ENCODE measurements at regions not wholly inside any gene's neighbourhood (a gene's known extent, or its start where the extent isn't known, plus 50 kb on each side); places are given as distances from the start of the nearest gene placed in this dataset.
"Not testable (repeated sequence)": the region's sequence is repeated elsewhere in the genome, so short reads cannot be mapped to it uniquely, and the experiment has no call there.

- not testable (repeated sequence) for H3K4me3 ChIP-seq (ENCODE audit: low read depth in 1 of 3, low read length in 3 of 3); DNase-seq (ENCODE audit: low spot score); H3K9ac ChIP-seq (ENCODE audit: low read depth in 1 of 2, low read length in 2 of 2); H3K9me3 ChIP-seq (ENCODE audit: control insufficient read depth in 4 of 4, low read length in 3 of 4); H3K27me3 ChIP-seq (ENCODE audit: control insufficient read depth in 4 of 4, insufficient read depth in 4 of 4, low read length in 3 of 4); H3K36me3 ChIP-seq (ENCODE audit: control insufficient read depth in 4 of 4, insufficient read depth in 3 of 4, low read depth in 1 of 4, low read length in 3 of 4); H3K27ac ChIP-seq (ENCODE audit: low read depth in 1 of 2, low read length in 2 of 2); H3K4me1 ChIP-seq (ENCODE audit: control insufficient read depth in 4 of 4, insufficient read depth in 4 of 4, low read length in 3 of 4)
- 74% methylated on average over 1 of the region's 1 CpG for WGBS
Observed at GRCh38 chr18:15164446-15164845, 416.5 kb downstream of the ANKRD30B start.

- Histone ChIP-seq H3K27me3 (ENCODE audit: control insufficient read depth in 4 of 4, insufficient read depth in 4 of 4, low read length in 3 of 4) (peaks cover 0 to 2% (median 0%) of the 10 kb centered on the region in 4 donors), H3K9me3 (ENCODE audit: control insufficient read depth in 4 of 4, low read length in 3 of 4) (no peaks in the 10 kb centered on the region), H3K9ac (ENCODE audit: low read depth in 1 of 2, low read length in 2 of 2) (no peak overlapping the region), H3K27ac (ENCODE audit: low read depth in 1 of 2, low read length in 2 of 2) (no peak overlapping the region), H3K4me3 (ENCODE audit: low read depth in 1 of 3, low read length in 3 of 3) (no peak overlapping the region), H3K4me1 (ENCODE audit: control insufficient read depth in 4 of 4, insufficient read depth in 4 of 4, low read length in 3 of 4) (peaks cover 0 to 1% (median 0%) of the 10 kb centered on the region in 4 donors), H3K36me3 (ENCODE audit: control insufficient read depth in 4 of 4, insufficient read depth in 3 of 4, low read depth in 1 of 4, low read length in 3 of 4) (no peaks in the 10 kb centered on the region)
- 15% methylated on average over 30 of the region's 30 CpGs for WGBS
- no peak for TF ChIP-seq YY1 (IDR thresholded peaks at IDR 0.05)
- DNase-seq (ENCODE audit: low spot score): peak; percentile 12
Observed at GRCh38 chr18:15165048-15165447, 417.1 kb downstream of the ANKRD30B start.

- not testable (repeated sequence) for H3K9ac ChIP-seq (ENCODE audit: low read depth in 1 of 2, low read length in 2 of 2); H3K9me3 ChIP-seq (ENCODE audit: control insufficient read depth in 4 of 4, low read length in 3 of 4); H3K4me1 ChIP-seq (ENCODE audit: control insufficient read depth in 4 of 4, insufficient read depth in 4 of 4, low read length in 3 of 4); H3K36me3 ChIP-seq (ENCODE audit: control insufficient read depth in 4 of 4, insufficient read depth in 3 of 4, low read depth in 1 of 4, low read length in 3 of 4); H3K27me3 ChIP-seq (ENCODE audit: control insufficient read depth in 4 of 4, insufficient read depth in 4 of 4, low read length in 3 of 4); H3K4me3 ChIP-seq (ENCODE audit: low read depth in 1 of 3, low read length in 3 of 3); DNase-seq (ENCODE audit: low spot score); H3K27ac ChIP-seq (ENCODE audit: low read depth in 1 of 2, low read length in 2 of 2)
- WGBS: 40% methylated on average over 2 of the region's 2 CpGs
Observed at GRCh38 chr18:15193028-15193427, 445.1 kb downstream of the ANKRD30B start.

GRCh38 chr18:15193813-15194212 is 445.8 kb downstream of the ANKRD30B start:
- 47% methylated on average over 3 of the region's 3 CpGs for WGBS
- not testable (repeated sequence) for H3K9me3 ChIP-seq (ENCODE audit: control insufficient read depth in 4 of 4, low read length in 3 of 4); H3K9ac ChIP-seq (ENCODE audit: low read depth in 1 of 2, low read length in 2 of 2); H3K27ac ChIP-seq (ENCODE audit: low read depth in 1 of 2, low read length in 2 of 2); DNase-seq (ENCODE audit: low spot score); H3K4me3 ChIP-seq (ENCODE audit: low read depth in 1 of 3, low read length in 3 of 3); H3K36me3 ChIP-seq (ENCODE audit: control insufficient read depth in 4 of 4, insufficient read depth in 3 of 4, low read depth in 1 of 4, low read length in 3 of 4); H3K27me3 ChIP-seq (ENCODE audit: control insufficient read depth in 4 of 4, insufficient read depth in 4 of 4, low read length in 3 of 4); H3K4me1 ChIP-seq (ENCODE audit: control insufficient read depth in 4 of 4, insufficient read depth in 4 of 4, low read length in 3 of 4)

- H3K9ac ChIP-seq (ENCODE audit: low read depth in 1 of 2, low read length in 2 of 2); H3K4me1 ChIP-seq (ENCODE audit: control insufficient read depth in 4 of 4, insufficient read depth in 4 of 4, low read length in 3 of 4); H3K36me3 ChIP-seq (ENCODE audit: control insufficient read depth in 4 of 4, insufficient read depth in 3 of 4, low read depth in 1 of 4, low read length in 3 of 4); DNase-seq (ENCODE audit: low spot score); H3K27ac ChIP-seq (ENCODE audit: low read depth in 1 of 2, low read length in 2 of 2); H3K27me3 ChIP-seq (ENCODE audit: control insufficient read depth in 4 of 4, insufficient read depth in 4 of 4, low read length in 3 of 4); H3K9me3 ChIP-seq (ENCODE audit: control insufficient read depth in 4 of 4, low read length in 3 of 4): not testable (repeated sequence)
- 12% methylated on average over 58 of the region's 58 CpGs for WGBS
- H3K4me3 ChIP-seq (ENCODE audit: low read depth in 1 of 3, low read length in 3 of 3): peak overlapping the region in 1 of 3 donors; percentile 46
Observed at GRCh38 chr18:15197338-15198115, 449.6 kb downstream of the ANKRD30B start.

- Histone ChIP-seq H3K9me3 (ENCODE audit: control insufficient read depth in 4 of 4, low read length in 3 of 4) (no peaks in the 10 kb centered on the region), H3K36me3 (ENCODE audit: control insufficient read depth in 4 of 4, insufficient read depth in 3 of 4, low read depth in 1 of 4, low read length in 3 of 4) (no peaks in the 10 kb centered on the region), H3K9ac (ENCODE audit: low read depth in 1 of 2, low read length in 2 of 2) (no peak overlapping the region), H3K4me3 (ENCODE audit: low read depth in 1 of 3, low read length in 3 of 3) (peak overlapping the region in 1 of 3 donors; percentile 46), H3K27me3 (ENCODE audit: control insufficient read depth in 4 of 4, insufficient read depth in 4 of 4, low read length in 3 of 4) (no peaks in the 10 kb centered on the region), H3K4me1 (ENCODE audit: control insufficient read depth in 4 of 4, insufficient read depth in 4 of 4, low read length in 3 of 4) (peaks cover 0 to 4% (median 1%) of the 10 kb centered on the region in 4 donors), H3K27ac (ENCODE audit: low read depth in 1 of 2, low read length in 2 of 2) (no peak overlapping the region)
- TF ChIP-seq GABPA (IDR thresholded peaks at IDR 0.05 in 1 of 2, conservative IDR thresholded peaks at IDR 0.05 in 1 of 2): no peak
- TF ChIP-seq CTCF (IDR thresholded peaks at IDR 0.05; ENCODE audit: low read depth, low read length, missing input control): no peak
- TF ChIP-seq ATF3 (IDR thresholded peaks at IDR 0.05): no peak
- DNase-seq (ENCODE audit: low spot score): no peak
- WGBS: 5% methylated on average over 30 of the region's 30 CpGs
Observed at GRCh38 chr18:15198116-15198389, 450.1 kb downstream of the ANKRD30B start.

Data from liver (tissue), 8 donors.